Thyroid gland (tissue), 4 donors: ENCODE measurements at regions not wholly inside any gene's neighbourhood (a gene's known extent, or its start where the extent isn't known, plus 50 kb on each side); places are given as distances from the start of the nearest gene placed in this dataset.

Experiments used
- DNase-seq, 2 donors: peaks; one replicate each; pipeline ENCODE4 v3.0.0-alpha.2; 2019
- H3K27ac ChIP-seq, 3 donors: fragments of 200-600 bp; sonication (generic); 1 replicate in 2 of 3; 2 replicates in 1 of 3; pipeline ENCODE4 v1.5.1; 2016 to 2019; ENCODE audit warnings: mild to moderate bottlenecking in 1 of 3, moderate library complexity in 1 of 3
- H3K27me3 ChIP-seq: fragments of 200-600 bp; sonication (generic); one replicate; pipeline ENCODE4 v1.5.1; 2019
- H3K36me3 ChIP-seq, 2 donors: fragments of 200-600 bp; sonication (generic); one replicate each; pipeline ENCODE4 v1.5.1; 2016 to 2019
- H3K4me1 ChIP-seq, 2 donors: fragments of 200-600 bp; sonication (generic); one replicate each; pipeline ENCODE4 v1.5.1; 2017 to 2019
- H3K4me3 ChIP-seq, 3 donors: fragments of 200-600 bp; sonication (generic); replicated peaks in 1 of 3; 1 replicate in 2 of 3; 2 replicates in 1 of 3; pipeline ENCODE4 v1.5.1; 2016; ENCODE audit warnings: mild to moderate bottlenecking in 1 of 3
- H3K9me3 ChIP-seq: fragments of 200-600 bp; sonication (generic); one replicate; pipeline ENCODE4 v1.5.1; 2017
- CTCF ChIP-seq, 6 experiments: fragments of 200-600 bp in 3 of 6; fragments of 450-650 bp in 3 of 6; sonication (generic) in 3 of 6; IDR thresholded peaks; one replicate each; pipeline ENCODE4 v1.5.1; 2016 to 2019; ENCODE audit warnings: antibody characterized with exemption in 6 of 6, mild to moderate bottlenecking in 2 of 6, inconsistent platforms in 1 of 6, moderate library complexity in 1 of 6
- POLR2A ChIP-seq, 2 donors: fragments of 450-650 bp; IDR thresholded peaks; one replicate each; pipeline ENCODE4 v1.6.1; 2017; ENCODE audit warnings: antibody characterized with exemption in 2 of 2, mild to moderate bottlenecking in 2 of 2, moderate library complexity in 1 of 2
- WGBS, 2 donors: methylation state at CpG; one replicate each; pipeline ENCODE4 v1.1.5; 2017; 5-methylcytosine and 5-hydroxymethylcytosine counted together
- intact Hi-C: fragments of 100-400 bp; cut with DNase I; formaldehyde crosslinking; loops from one replicate; pipeline ENCODE4 v1.15.1; 2023

- Histone ChIP-seq H3K27me3 (no peaks in the 10 kb centered on the region), H3K4me3 (no peak overlapping the region), H3K27ac (no peak overlapping the region), H3K4me1 (no peaks in the 10 kb centered on the region), H3K36me3 (no peaks in the 10 kb centered on the region), H3K9me3 (no peaks in the 10 kb centered on the region)
- DNase-seq: no peak
- intact Hi-C loops: no loop called here
- WGBS, 2 donors: 87 to 89% methylated on average over 2 of the region's 2 CpGs
- TF ChIP-seq CTCF (IDR thresholded peaks at IDR 0.05) (no peak), POLR2A (IDR thresholded peaks at IDR 0.05) (no peak)
Measured at GRCh38 chr7:10734595-10734994, 239.1 kb upstream of the PHF14 start.

- H3K9me3 ChIP-seq: no peaks in the 10 kb centered on the region
- no peak overlapping the region for H3K4me3 ChIP-seq
- WGBS, 2 donors: 87 to 88% methylated on average over 4 of the region's 4 CpGs
- intact Hi-C loops: no loop called here
- no peaks in the 10 kb centered on the region for H3K4me1 ChIP-seq
- no peaks in the 10 kb centered on the region for H3K27me3 ChIP-seq
- no peak for DNase-seq
- no peak overlapping the region for H3K27ac ChIP-seq
- TF ChIP-seq CTCF (IDR thresholded peaks at IDR 0.05): no peak
- no peaks in the 10 kb centered on the region for H3K36me3 ChIP-seq
Measured at GRCh38 chr7:10739401-10739800, 234.3 kb upstream of the PHF14 start.

- H3K9me3 ChIP-seq: no peaks in the 10 kb centered on the region
- no peaks in the 10 kb centered on the region for H3K4me1 ChIP-seq
- intact Hi-C loops: no loop called here
- H3K27me3 ChIP-seq: no peaks in the 10 kb centered on the region
- no peaks in the 10 kb centered on the region for H3K36me3 ChIP-seq
- no peak overlapping the region for H3K27ac ChIP-seq
- no peak overlapping the region for H3K4me3 ChIP-seq
- no peak for DNase-seq
- TF ChIP-seq POLR2A (IDR thresholded peaks at IDR 0.05): no peak
- no peak for TF ChIP-seq CTCF (IDR thresholded peaks at IDR 0.05)
- WGBS, 2 donors: 23% methylated on average over 1 of the region's 1 CpG
Measured at GRCh38 chr7:10740805-10741204, 232.9 kb upstream of the PHF14 start.

GRCh38 chr7:10756981-10757380 lies 216.7 kb upstream of the PHF14 start:
- Histone ChIP-seq H3K4me1 (no peaks in the 10 kb centered on the region), H3K9me3 (no peaks in the 10 kb centered on the region), H3K36me3 (no peaks in the 10 kb centered on the region), H3K27ac (no peak overlapping the region), H3K4me3 (no peak overlapping the region), H3K27me3 (no peaks in the 10 kb centered on the region)
- no peak for TF ChIP-seq POLR2A (IDR thresholded peaks at IDR 0.05)
- no peak for TF ChIP-seq CTCF (IDR thresholded peaks at IDR 0.05)
- 54 to 81% methylated on average over 2 of the region's 2 CpGs for WGBS, 2 donors
- intact Hi-C loops: no loop called here
- DNase-seq: no peak

- TF ChIP-seq POLR2A (IDR thresholded peaks at IDR 0.05): no peak
- no peak for TF ChIP-seq CTCF (IDR thresholded peaks at IDR 0.05)
- 96 to 98% methylated on average over 2 of the region's 2 CpGs for WGBS, 2 donors
- Histone ChIP-seq H3K4me3 (no peak overlapping the region), H3K27me3 (no peaks in the 10 kb centered on the region), H3K4me1 (no peaks in the 10 kb centered on the region), H3K36me3 (no peaks in the 10 kb centered on the region), H3K9me3 (no peaks in the 10 kb centered on the region), H3K27ac (no peak overlapping the region)
- intact Hi-C loops: no loop called here
- DNase-seq: no peak
Measured at GRCh38 chr7:10759120-10759519, 214.6 kb upstream of the PHF14 start.
